ENCODE measurements at regions not wholly inside any gene's neighbourhood (a gene's known extent, or its start where the extent isn't known, plus 50 kb on each side); places are given as distances from the start of the nearest gene placed in this dataset.

- H4K8ac ChIP-seq (ENCODE audit: extremely low read depth, insufficient read depth, low read length): no peak overlapping the region
- H4K91ac ChIP-seq (replicated peaks; ENCODE audit: insufficient read length, low read length): no peak overlapping the region
- H2BK5ac ChIP-seq (ENCODE audit: low read depth, low read length): no peak overlapping the region
- no peak for TF ChIP-seq KDM1A (IDR thresholded peaks at IDR 0.05; ENCODE audit: borderline replicate concordance, low read length)
- TF ChIP-seq CTCF (IDR thresholded peaks at IDR 0.05; ENCODE audit: control extremely low read depth in 1 of 3, insufficient read depth in 1 of 3, low read depth in 1 of 3, low read length in 3 of 3): peak in 2 of 3 experiments; percentile 47 to 59; a peak in 3 of 4 replicates
- peak; percentile 56 to 60 for TF ChIP-seq RAD21 (IDR thresholded peaks at IDR 0.05 in 1 of 2, conservative IDR thresholded peaks at IDR 0.05 in 1 of 2; ENCODE audit: low read depth in 2 of 2, low read length in 2 of 2)
- POLR2A ChIA-PET (ENCODE audit: partially characterized antibody): interaction anchor here (1.0 to 1.9 kb wide), 4 partner anchors 16 to 164 kb away, joined by 3 to 12 read pairs (median 4); partner anchors contain the start of gene ARRDC3
- no peak overlapping the region for H2AK5ac ChIP-seq (ENCODE audit: low read depth, low read length)
- no peak overlapping the region for H4K5ac ChIP-seq (ENCODE audit: insufficient read length, low read depth, low read length)
- H4K20me1 ChIP-seq (replicated peaks in 1 of 2; ENCODE audit: control insufficient read depth in 1 of 2, insufficient read depth in 2 of 2, low read length in 2 of 2): no peaks in the 10 kb centered on the region
- no peak overlapping the region for H2BK120ac ChIP-seq (replicated peaks; ENCODE audit: low read depth, low read length)
- H3K14ac ChIP-seq (ENCODE audit: insufficient read length): no peak overlapping the region
- no peaks in the 10 kb centered on the region for H3K27me3 ChIP-seq (replicated peaks in 1 of 4; ENCODE audit: control insufficient read depth in 3 of 4, extremely low read depth in 1 of 4, insufficient read depth in 3 of 4, low read length in 3 of 4)
- 0 out of 2 replicates have a peak overlapping the region, but pooled peaks have one; percentile 26 for H2AFZ ChIP-seq (ENCODE audit: low read length)
- no peaks in the 10 kb centered on the region for H3K4me1 ChIP-seq (replicated peaks in 1 of 4; ENCODE audit: control insufficient read depth in 3 of 4, insufficient read depth in 4 of 4, low read length in 3 of 4)
- H3K79me2 ChIP-seq (ENCODE audit: control insufficient read depth in 1 of 2, insufficient read depth in 2 of 2, low read length in 2 of 2): no peaks in the 10 kb centered on the region
- WGBS, 2 experiments (ENCODE audit: extremely low coverage in 1 of 2, insufficient coverage in 1 of 2, insufficient read length in 1 of 2, insufficient replicate concordance in 2 of 2, low coverage in 1 of 2, low lambda C conversion rate in 2 of 2, missing lambda C conversion rate in 1 of 2): 96% methylated on average over 3 of the region's 3 CpGs; no CpG with 5 or more reads in 1 of the 2 experiments
- H3K23ac ChIP-seq (ENCODE audit: insufficient read length): no peak overlapping the region
- no peak overlapping the region for H2BK20ac ChIP-seq (ENCODE audit: low read length)
- H3K9ac ChIP-seq (replicated peaks in 1 of 4; ENCODE audit: extremely low read depth in 1 of 4, low read depth in 3 of 4, low read length in 3 of 4): no peak overlapping the region
- FAIRE-seq (no peak), DNase-seq (ENCODE audit: low read depth in 1 of 2, low spot score in 2 of 2) (no peak)
- H2BK15ac ChIP-seq (ENCODE audit: low read length): no peak overlapping the region
- no peaks in the 10 kb centered on the region for H3K79me1 ChIP-seq (ENCODE audit: low read depth, low read length)
- no peaks in the 10 kb centered on the region for H3K9me3 ChIP-seq (ENCODE audit: insufficient read depth in 2 of 2, low read depth in 1 of 2, low read length in 1 of 2)
- H3K27ac ChIP-seq (ENCODE audit: low read depth, low read length): no peak overlapping the region
- H3K36me3 ChIP-seq (ENCODE audit: control insufficient read depth in 2 of 4, insufficient read depth in 4 of 4, low read length in 3 of 4): no peaks in the 10 kb centered on the region
- no peak overlapping the region for H3K18ac ChIP-seq (ENCODE audit: extremely low read depth, low read length)
- H3K4me3 ChIP-seq (ENCODE audit: extremely low read depth in 1 of 4, insufficient read depth in 2 of 4, low read depth in 3 of 4, low read length in 4 of 4): no peak overlapping the region
- H2BK12ac ChIP-seq (ENCODE audit: low read depth, low read length): no peak overlapping the region
- H3K56ac ChIP-seq (replicated peaks; ENCODE audit: insufficient read length, low read depth, low read length): no peak overlapping the region
- CTCF ChIA-PET (ENCODE audit: partially characterized antibody): interaction anchor here (0.6 to 8.2 kb wide), 58 partner anchors 8 to 360 kb away, joined by 3 to 144 read pairs (median 4); partner anchors contain the start of gene ARRDC3
- no peaks in the 10 kb centered on the region for H3K23me2 ChIP-seq (ENCODE audit: low read depth, low read length)
- H3K4ac ChIP-seq (replicated peaks; ENCODE audit: insufficient read length, low read depth, low read length): no peak overlapping the region
- no peak overlapping the region for H3K4me2 ChIP-seq (ENCODE audit: insufficient read depth in 1 of 2, low read depth in 2 of 2, low read length in 2 of 2)
Observed at GRCh38 chr5:91219803-91220371, 163.2 kb downstream of the ARRDC3 start.

All from H1 (cell line).